Suprapubic skin (tissue), 3 donors: ENCODE measurements at regions not wholly inside any gene's neighbourhood (a gene's known extent, or its start where the extent isn't known, plus 50 kb on each side); places are given as distances from the start of the nearest gene placed in this dataset.

ENCODE experiments used
- POLR2AphosphoS5 ChIP-seq, 3 donors: sonication (generic); formaldehyde crosslinking; IDR thresholded peaks; one replicate each; pipeline ENCODE4 v1.6.1; 2017; ENCODE audit warnings: antibody characterized with exemption in 3 of 3
- TF ChIP-seq, protein P1 (sequence below), 2 donors: fragments of 200-600 bp in 1 of 2; fragments of 450-650 bp in 1 of 2; sonication (generic) in 1 of 2; IDR thresholded peaks; one replicate each; pipeline ENCODE4 v1.5.1; 2016 to 2019; ENCODE audit warnings: antibody characterized with exemption in 2 of 2, mild to moderate bottlenecking in 1 of 2, moderate library complexity in 1 of 2

DNA sequence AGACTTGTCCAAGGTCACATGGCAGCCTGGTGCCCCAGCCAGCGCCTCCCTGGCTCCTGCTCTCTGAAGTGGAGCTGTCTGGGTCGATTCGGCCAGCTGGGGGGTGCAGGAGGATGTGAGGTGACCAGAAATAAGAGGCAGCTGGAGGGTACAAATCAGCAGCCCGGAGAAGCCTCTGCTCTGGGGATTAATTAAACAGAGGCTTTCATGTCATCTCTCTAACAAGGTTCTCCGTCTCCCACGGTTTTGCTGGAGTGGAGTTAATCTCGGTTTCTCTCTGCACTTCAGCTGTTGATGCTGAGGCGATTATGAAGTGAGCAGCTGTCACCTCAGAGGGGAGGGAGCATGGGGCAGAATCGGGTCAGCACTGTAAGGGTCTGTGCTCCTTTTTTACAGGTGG lies 236.8 kb downstream of the TLE3 start:
- TF ChIP-seq, protein P1, sequence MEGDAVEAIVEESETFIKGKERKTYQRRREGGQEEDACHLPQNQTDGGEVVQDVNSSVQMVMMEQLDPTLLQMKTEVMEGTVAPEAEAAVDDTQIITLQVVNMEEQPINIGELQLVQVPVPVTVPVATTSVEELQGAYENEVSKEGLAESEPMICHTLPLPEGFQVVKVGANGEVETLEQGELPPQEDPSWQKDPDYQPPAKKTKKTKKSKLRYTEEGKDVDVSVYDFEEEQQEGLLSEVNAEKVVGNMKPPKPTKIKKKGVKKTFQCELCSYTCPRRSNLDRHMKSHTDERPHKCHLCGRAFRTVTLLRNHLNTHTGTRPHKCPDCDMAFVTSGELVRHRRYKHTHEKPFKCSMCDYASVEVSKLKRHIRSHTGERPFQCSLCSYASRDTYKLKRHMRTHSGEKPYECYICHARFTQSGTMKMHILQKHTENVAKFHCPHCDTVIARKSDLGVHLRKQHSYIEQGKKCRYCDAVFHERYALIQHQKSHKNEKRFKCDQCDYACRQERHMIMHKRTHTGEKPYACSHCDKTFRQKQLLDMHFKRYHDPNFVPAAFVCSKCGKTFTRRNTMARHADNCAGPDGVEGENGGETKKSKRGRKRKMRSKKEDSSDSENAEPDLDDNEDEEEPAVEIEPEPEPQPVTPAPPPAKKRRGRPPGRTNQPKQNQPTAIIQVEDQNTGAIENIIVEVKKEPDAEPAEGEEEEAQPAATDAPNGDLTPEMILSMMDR (IDR thresholded peaks at IDR 0.05): no peak
- TF ChIP-seq POLR2AphosphoS5 (IDR thresholded peaks at IDR 0.05): no peak
